LHCN-M2 (cell line): ENCODE measurements at regions not wholly inside any gene's neighbourhood (a gene's known extent, or its start where the extent isn't known, plus 50 kb on each side); places are given as distances from the start of the nearest gene placed in this dataset.

ENCODE experiments used
- DNase-seq: peaks from one replicate; pipeline ENCODE4 v3.0.0-alpha.2; 2012; ENCODE audit warnings: low read depth

DNA sequence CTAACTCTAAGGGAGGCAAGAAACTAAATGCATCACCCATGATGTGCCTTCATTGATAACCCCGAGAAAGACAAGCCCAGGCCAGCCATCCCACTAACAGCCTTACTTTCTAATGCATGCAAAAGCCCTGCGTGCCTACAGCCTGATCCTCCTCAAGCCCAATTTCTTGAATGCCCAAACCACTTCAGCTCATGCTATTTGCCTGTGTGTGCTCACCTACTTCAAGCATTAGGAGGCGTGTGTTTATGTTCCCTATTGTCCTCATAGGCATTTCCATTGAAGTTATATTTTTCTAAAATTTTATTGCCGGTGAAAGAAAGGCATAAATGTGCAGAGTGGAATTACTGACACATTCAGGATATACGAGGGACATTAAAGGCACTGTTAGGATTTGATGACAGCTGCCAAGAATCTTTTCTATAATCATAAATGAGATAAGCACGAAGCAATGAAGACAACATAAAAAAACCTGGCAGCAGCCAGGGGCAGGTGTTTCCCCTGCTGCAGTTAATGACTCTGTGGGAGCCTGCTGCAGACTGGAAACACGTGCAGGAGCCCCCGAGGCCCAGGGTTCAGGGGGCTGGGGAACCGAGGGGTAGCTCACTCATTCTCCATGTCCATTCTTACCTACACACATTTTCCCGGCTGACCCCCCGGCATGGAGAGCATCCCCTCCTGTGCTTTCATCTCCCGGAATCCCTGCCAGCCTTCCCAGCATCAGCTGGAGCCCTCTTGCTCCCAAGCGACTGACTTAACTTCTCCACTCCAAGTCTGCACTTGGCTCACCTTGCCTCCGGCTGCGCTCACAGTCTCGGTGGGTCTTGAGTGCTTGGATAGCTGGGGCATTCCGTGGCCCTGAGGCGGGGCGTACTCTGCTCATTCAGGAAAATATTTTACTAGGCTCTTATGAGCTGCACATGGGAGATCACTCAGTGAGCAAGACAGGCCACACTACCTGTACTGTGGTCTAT is 292.3 kb upstream of the SIX2 start:
- no peak for DNase-seq

- DNase-seq: peak; percentile 43
Observed at GRCh38 chr2:45300026-45300750, 290.9 kb upstream of the SIX2 start.

- DNase-seq: peak; percentile 91
Observed at GRCh38 chr2:45299361-45299760, 290.1 kb upstream of the SIX2 start.

DNA sequence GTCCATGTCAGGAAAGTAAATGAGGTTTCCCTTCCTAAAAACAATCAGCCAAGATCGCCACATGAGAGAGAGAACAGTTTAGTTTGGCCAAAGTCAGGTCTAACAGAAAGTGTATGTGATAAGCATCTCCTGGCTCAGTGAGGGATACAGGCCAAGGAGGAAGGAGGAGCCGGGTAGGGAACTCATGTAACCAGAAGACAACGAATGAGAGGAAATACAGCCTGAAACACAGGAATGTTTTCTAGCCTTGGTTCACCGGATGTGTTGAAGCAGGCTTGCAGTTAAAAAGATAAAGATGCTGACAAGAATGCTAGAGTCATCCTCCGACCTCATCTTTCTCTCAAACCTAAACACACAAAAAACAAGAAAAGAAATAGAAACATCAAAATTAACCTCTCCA is 283.9 kb upstream of the SIX2 start:
- DNase-seq: no peak

GRCh38 chr2:45291296-45291701 is 282.0 kb upstream of the SIX2 start:
- DNase-seq: peak; percentile 56

GRCh38 chr2:45289997-45290709 is 280.9 kb upstream of the SIX2 start:
- no peak for DNase-seq

GRCh38 chr2:45288532-45289417 is 279.5 kb upstream of the SIX2 start:
- DNase-seq: peak; percentile 59

DNA sequence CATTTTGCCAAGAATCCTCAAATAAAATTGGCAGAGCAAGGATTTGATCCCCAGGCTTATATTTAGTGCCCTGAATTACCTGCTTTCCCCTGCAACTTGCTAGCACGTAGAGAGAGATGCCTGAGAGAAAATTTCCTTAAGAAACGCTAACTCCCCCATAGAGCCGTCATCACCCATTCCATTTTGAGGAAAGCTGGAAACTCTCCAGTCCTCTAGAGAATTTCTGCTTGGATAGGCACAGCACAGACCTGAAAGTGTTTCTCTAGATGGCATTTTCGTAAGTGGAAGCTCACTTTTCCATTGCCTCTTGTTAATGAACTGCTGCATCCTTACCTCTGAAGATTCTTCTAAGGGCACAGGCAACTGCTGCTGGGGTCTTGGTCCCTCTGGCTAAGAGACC is 277.8 kb upstream of the SIX2 start:
- DNase-seq: no peak

DNA sequence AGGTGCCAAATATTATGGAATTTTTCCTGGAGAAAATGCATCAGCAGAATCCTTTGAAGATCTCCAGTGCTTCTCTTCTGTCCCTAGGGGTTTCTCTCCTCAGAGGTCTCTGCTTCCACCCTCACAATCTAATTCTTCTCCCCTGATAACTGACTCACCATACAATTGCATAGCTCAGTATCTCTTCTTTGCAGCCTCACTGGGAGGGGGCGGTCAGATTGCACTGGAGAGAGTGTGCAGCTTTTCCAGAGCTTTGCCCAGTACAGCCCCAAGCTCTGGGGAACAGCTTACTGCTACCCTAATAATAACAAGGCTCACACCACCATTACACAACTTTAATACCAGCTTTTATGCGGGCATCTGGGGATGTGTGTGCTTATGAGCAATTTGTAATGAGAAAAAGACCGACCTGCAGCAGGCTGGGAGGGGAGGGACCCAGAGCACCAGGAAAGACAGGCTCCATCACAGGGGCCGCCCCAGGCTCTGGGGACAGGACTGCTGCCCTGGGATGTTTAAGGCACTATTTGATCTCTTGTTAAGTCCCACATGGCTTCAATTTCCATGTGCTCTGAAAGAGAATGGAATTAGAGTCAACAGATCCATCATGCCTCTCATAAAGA is 276.6 kb upstream of the SIX2 start:
- peak; percentile 50 for DNase-seq

GRCh38 chr2:45285311-45285710 is 276.1 kb upstream of the SIX2 start:
- DNase-seq: no peak

DNA sequence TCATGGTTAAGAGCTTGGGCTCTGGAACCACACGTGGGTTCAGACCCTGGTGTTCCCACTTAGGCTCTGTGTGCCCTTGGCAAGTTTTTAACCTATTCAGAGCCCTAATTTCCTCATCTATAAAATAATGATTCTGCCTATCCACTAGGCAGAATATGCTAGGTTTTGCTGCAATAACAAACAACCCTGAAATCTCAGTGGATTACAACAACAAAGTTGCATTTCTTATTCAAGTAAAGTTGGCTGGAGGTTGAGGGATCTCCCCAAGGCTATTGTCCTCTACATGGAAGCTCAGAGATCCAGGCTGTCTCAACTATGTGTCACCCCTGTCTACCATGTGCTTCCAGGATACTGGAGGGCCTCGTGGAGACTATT is 275.4 kb upstream of the SIX2 start:
- no peak for DNase-seq

GRCh38 chr2:45283764-45284620 is 274.7 kb upstream of the SIX2 start:
- DNase-seq: peak; percentile 91

DNA sequence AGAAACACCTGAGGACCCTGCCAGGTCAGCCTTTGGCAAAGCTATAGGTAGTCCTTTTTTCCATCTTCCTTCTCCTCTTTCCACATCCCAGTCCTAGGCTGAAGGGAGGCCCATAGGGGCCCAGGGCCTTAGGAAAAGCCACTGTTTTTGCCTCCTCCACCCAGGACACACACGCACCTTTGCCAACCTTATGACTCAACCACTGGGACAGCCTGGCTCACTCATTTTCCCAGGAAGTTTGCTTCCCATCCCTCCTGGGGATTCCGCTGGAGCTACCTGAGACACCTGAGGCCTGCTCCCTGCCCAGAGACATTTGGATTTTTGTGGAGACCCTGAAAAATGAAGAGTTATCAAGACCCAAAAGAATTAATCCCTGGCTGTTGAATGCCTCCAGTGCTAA is 273.4 kb upstream of the SIX2 start:
- DNase-seq: no peak

DNA sequence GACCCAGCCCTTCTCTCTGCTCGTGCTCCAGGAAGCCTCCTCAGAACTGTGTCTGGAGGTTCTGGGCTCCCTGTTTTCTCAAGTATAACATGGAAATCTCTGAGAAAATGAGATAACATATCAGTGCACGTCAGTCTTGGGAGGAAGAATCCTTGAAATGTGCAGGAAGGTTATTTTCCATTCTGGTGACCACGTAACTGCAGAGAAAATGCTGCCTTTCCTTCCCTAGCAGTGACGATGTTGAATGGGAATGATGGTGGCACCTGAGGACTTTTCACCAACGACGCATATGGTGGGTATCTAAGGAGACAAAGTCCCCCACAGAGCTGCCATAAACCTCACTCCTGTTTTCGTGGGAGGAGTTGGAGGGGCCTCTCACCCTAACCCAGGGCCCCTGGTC is 272.1 kb upstream of the SIX2 start:
- no peak for DNase-seq

GRCh38 chr2:45280794-45281193 is 271.5 kb upstream of the SIX2 start:
- DNase-seq: no peak

- no peak for DNase-seq
Observed at GRCh38 chr2:45279356-45279755, 270.1 kb upstream of the SIX2 start.

GRCh38 chr2:45278365-45279078 is 269.3 kb upstream of the SIX2 start:
- peak; percentile 96 for DNase-seq

DNA sequence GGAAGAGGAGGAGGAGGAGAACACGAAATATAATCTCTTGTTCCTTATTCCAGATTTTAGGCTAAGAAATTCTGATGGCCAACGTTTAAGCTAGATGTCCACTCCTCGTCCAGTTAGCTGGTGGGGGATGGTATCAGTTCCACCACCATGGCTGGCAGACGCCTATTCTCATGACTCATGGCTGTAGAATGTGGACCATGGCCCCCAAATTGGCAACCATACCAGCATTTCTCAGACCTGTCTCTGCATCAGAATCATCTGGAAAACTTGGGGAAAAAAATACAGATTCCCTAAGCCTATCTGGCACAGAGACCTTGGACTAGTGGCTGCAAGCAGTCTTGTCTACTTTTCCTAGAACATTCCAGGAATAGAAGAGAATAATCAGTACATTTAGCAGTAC is 267.7 kb upstream of the SIX2 start:
- DNase-seq: peak; percentile 78

GRCh38 chr2:45275806-45276205 is 266.6 kb upstream of the SIX2 start:
- no peak for DNase-seq
